PC-9 (cell line): ENCODE measurements at regions not wholly inside any gene's neighbourhood (a gene's known extent, or its start where the extent isn't known, plus 50 kb on each side); places are given as distances from the start of the nearest gene placed in this dataset.

Experiments
- BruUV-seq: library from RNA; stranded (reverse); fragments of 400-500 nt; replicated peaks from 2 replicates; lab custom pipeline; 2021; lab: Mats Ljungman, UMichigan
- CTCF ChIA-PET: fragments of 300-600 bp; sonication (Branson Sonifier 250); formaldehyde crosslinking; loops from one replicate; lab custom pipeline; 2022; ENCODE audit warnings: antibody characterized with exemption; lab: Charles Lee
- POLR2A ChIA-PET: fragments of 300-600 bp; sonication (Branson Sonifier 250); formaldehyde crosslinking; loops from one replicate; lab custom pipeline; 2022; ENCODE audit warnings: antibody characterized with exemption; ENCODE audit not compliant: unreplicated experiment; lab: Charles Lee
- DNase-seq, 2 experiments: peaks; one replicate each; pipeline versions ENCODE4 v3.0.0 to v3.0.0-alpha.2; 2015 to 2022; ENCODE audit warnings: mixed read lengths in 1 of 2
- H2AFZ ChIP-seq: fragments of 200-600 bp; sonication (generic); 2 replicates; pipeline ENCODE4 v1.8.1; 2017; ENCODE audit warnings: antibody characterized with exemption
- H3F3A ChIP-seq: fragments of 200-600 bp; sonication (generic); 2 replicates; pipeline ENCODE4 v1.8.1; 2017; ENCODE audit warnings: antibody characterized with exemption, mild to moderate bottlenecking, low read depth; ENCODE audit not compliant: insufficient read depth
- H3K27ac ChIP-seq: fragments of 200-600 bp; sonication (generic); 2 replicates; pipeline ENCODE4 v1.6.1; 2016; ENCODE audit warnings: mixed run types
- H3K27me3 ChIP-seq: fragments of 200-600 bp; sonication (generic); 2 replicates; pipeline ENCODE4 v1.6.1; 2016; ENCODE audit warnings: low read depth, mixed run types; ENCODE audit not compliant: insufficient read depth
- H3K36me3 ChIP-seq: fragments of 200-600 bp; sonication (generic); 2 replicates; pipeline ENCODE4 v1.6.1; 2016; ENCODE audit warnings: low read depth, mixed run types
- H3K4me1 ChIP-seq: fragments of 200-600 bp; sonication (generic); replicated peaks from 2 replicates; pipeline ENCODE4 v1.6.1; 2016; ENCODE audit warnings: mixed run types; ENCODE audit not compliant: insufficient read depth
- H3K4me2 ChIP-seq: fragments of 200-600 bp; sonication (generic); 2 replicates; pipeline ENCODE4 v1.6.1; 2017; ENCODE audit warnings: mixed run types
- H3K4me3 ChIP-seq: fragments of 200-600 bp; sonication (generic); 2 replicates; pipeline ENCODE4 v1.6.1; 2016; ENCODE audit warnings: mixed run types
- H3K79me2 ChIP-seq: fragments of 200-600 bp; sonication (generic); 2 replicates; pipeline ENCODE4 v1.6.1; 2017; ENCODE audit warnings: low read depth, mixed run types
- H3K9me2 ChIP-seq: fragments of 200-600 bp; sonication (generic); 2 replicates; pipeline ENCODE4 v1.8.1; 2017; ENCODE audit warnings: mild to moderate bottlenecking; ENCODE audit not compliant: insufficient read depth
- H3K9me3 ChIP-seq: fragments of 200-600 bp; sonication (generic); 2 replicates; pipeline ENCODE4 v1.8.1; 2016; ENCODE audit warnings: low read depth; ENCODE audit not compliant: insufficient read depth
- H4K20me1 ChIP-seq: fragments of 200-600 bp; sonication (generic); 2 replicates; pipeline ENCODE4 v1.8.1; 2017; ENCODE audit not compliant: insufficient read depth
- EZH2 ChIP-seq: fragments of 200-600 bp; sonication (generic); IDR thresholded peaks from 2 replicates; pipeline ENCODE4 v1.8.0; 2017; ENCODE audit warnings: antibody characterized with exemption, low read depth
- intact Hi-C: fragments of 100-400 bp; cut with micrococcal nuclease; formaldehyde crosslinking; loops from one replicate; pipeline ENCODE4 v1.10.0; 2022; ENCODE audit not compliant: unreplicated experiment
- TF ChIP-seq, protein P1 (sequence below): fragments of 200-600 bp; sonication (generic); conservative IDR thresholded peaks from 2 replicates; pipeline ENCODE4 v1.6.1; 2017; ENCODE audit warnings: mixed run types, antibody characterized with exemption, mild to moderate bottlenecking, moderate library complexity

DNA sequence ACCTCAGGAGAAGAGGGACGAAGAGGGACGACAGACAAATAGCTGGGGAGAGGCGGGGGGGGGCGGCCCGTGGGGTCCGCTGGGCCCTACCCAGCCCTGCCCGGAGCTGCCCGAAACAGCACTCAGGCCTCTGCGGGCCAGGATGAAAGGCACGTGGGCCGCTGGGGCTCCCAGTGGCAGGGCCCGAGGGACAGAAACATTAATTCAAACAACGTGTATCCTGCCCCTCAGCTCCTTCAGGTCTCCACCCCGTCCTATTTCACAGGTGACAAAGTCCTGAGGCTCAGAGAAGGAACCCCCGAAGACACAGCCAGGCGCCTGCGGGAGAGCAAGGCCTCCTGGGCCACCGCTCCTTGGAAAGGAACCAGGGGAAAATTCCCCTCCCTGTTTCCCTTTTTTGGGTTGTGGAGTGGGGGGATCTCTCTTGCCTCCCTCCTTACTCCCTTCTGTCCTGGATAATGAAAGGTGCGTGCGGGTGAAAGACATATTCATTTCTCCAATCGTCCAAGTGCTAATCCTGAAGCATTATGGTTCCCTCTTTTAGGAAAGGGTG lies 93.3 kb downstream of the RNASET2 start:
- TF ChIP-seq EZH2, result no peak
- TF ChIP-seq, protein P1, sequence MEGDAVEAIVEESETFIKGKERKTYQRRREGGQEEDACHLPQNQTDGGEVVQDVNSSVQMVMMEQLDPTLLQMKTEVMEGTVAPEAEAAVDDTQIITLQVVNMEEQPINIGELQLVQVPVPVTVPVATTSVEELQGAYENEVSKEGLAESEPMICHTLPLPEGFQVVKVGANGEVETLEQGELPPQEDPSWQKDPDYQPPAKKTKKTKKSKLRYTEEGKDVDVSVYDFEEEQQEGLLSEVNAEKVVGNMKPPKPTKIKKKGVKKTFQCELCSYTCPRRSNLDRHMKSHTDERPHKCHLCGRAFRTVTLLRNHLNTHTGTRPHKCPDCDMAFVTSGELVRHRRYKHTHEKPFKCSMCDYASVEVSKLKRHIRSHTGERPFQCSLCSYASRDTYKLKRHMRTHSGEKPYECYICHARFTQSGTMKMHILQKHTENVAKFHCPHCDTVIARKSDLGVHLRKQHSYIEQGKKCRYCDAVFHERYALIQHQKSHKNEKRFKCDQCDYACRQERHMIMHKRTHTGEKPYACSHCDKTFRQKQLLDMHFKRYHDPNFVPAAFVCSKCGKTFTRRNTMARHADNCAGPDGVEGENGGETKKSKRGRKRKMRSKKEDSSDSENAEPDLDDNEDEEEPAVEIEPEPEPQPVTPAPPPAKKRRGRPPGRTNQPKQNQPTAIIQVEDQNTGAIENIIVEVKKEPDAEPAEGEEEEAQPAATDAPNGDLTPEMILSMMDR, result no peak
- H3K4me1 ChIP-seq, result no peaks in the 10 kb centered on the region
- no peak for DNase-seq
- H4K20me1 ChIP-seq, result no peaks in the 10 kb centered on the region; the same call in 1 of the 2 replicates
- H3K9me2 ChIP-seq, result no peaks in the 10 kb centered on the region
- no peaks in the 10 kb centered on the region for H3K36me3 ChIP-seq
- peaks cover 22% of the 10 kb centered on the region for H3K27me3 ChIP-seq
- H2AFZ ChIP-seq, result no peak overlapping the region
- H3K4me2 ChIP-seq, result no peak overlapping the region
- ChIA-PET CTCF (no interaction called here), POLR2A (no interaction called here)
- no peaks in the 10 kb centered on the region for H3K9me3 ChIP-seq
- no TSS peak for BruUV-seq
- intact Hi-C loops, result no loop called here
- H3K4me3 ChIP-seq, result no peak overlapping the region
- no peak overlapping the region for H3K27ac ChIP-seq
- no peaks in the 10 kb centered on the region for H3K79me2 ChIP-seq
- no peaks in the 10 kb centered on the region for H3F3A ChIP-seq

DNA sequence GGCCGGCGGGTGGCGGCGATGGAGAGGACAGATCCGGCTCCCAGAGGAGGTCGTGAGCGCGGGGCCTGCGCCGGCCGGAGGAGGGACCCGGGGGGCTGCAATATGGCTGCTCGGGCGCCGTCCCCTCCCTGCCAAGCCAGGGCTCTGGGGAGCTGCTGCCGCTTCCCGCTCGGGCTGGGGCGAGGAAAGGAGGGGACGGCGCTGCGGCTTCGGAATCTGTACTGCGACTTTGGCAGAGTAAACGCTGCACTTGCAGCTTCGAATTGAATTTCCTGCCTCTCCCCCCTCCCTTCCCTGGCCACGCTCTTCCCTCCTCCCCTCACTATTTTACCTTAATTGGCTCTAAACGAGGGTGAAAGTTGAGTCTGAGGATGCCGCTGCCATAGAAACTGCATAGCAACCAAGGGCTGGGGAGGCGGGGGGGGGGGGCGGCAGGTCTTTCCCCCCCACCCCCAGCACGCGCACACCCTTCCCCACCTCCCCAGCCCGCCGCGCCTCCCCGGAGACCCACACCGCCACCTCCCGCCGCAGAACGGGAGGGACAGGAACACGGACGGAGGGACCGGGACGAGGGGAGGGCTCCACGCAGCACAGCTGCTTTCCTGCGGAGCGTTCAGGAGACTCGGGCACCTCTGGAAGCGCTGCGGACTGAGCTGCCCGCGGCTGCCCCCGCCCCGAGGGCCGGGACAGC lies 93.9 kb downstream of the RNASET2 start:
- no peaks in the 10 kb centered on the region for H3K4me1 ChIP-seq
- ChIA-PET CTCF (no interaction called here), POLR2A (no interaction called here)
- no peaks in the 10 kb centered on the region for H3K36me3 ChIP-seq
- no TSS peak for BruUV-seq
- H3K27me3 ChIP-seq, result peaks cover 22% of the 10 kb centered on the region
- intact Hi-C loops, result no loop called here
- no peak overlapping the region for H3K4me3 ChIP-seq
- no peak overlapping the region for H2AFZ ChIP-seq
- no peak overlapping the region for H3K4me2 ChIP-seq
- H4K20me1 ChIP-seq, result no peaks in the 10 kb centered on the region; the same call in 1 of the 2 replicates
- no peak for DNase-seq
- H3K9me2 ChIP-seq, result no peaks in the 10 kb centered on the region
- TF ChIP-seq, protein P1, result no peak
- no peak for TF ChIP-seq EZH2
- H3F3A ChIP-seq, result no peaks in the 10 kb centered on the region
- H3K79me2 ChIP-seq, result no peaks in the 10 kb centered on the region
- no peak overlapping the region for H3K27ac ChIP-seq
- no peaks in the 10 kb centered on the region for H3K9me3 ChIP-seq

DNA sequence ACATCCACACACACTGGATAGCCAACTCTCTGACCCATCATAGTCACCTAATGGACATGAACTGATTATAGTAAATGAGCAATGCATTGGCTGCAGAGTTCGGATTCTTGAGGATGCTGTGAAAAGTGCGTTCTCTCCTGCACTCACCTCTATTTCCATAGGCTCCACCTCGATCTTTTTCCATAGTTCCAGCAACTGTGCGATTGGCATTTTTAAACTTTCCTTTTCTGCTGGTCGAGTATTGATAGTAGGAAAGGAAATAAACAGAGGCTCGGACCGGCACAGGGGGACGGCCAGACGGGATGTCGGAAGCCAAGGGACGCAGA lies 94.4 kb downstream of the RNASET2 start:
- ChIA-PET CTCF (no interaction called here), POLR2A (no interaction called here)
- Histone ChIP-seq H3K4me1 (no peaks in the 10 kb centered on the region), H3K27ac (no peak overlapping the region), H3K9me2 (no peaks in the 10 kb centered on the region), H3K36me3 (no peaks in the 10 kb centered on the region), H4K20me1 (no peaks in the 10 kb centered on the region; the same call in 1 of the 2 replicates), H3K79me2 (no peaks in the 10 kb centered on the region), H3K9me3 (no peaks in the 10 kb centered on the region), H3K4me3 (no peak overlapping the region), H3K27me3 (peaks cover 22% of the 10 kb centered on the region), H3K4me2 (no peak overlapping the region), H3F3A (no peaks in the 10 kb centered on the region), H2AFZ (no peak overlapping the region)
- DNase-seq, result no peak
- no peak for TF ChIP-seq EZH2
- TF ChIP-seq, protein P1, result no peak
- intact Hi-C loops, result no loop called here
- BruUV-seq, result no TSS peak
